ENCODE measurements at regions not wholly inside any gene's neighbourhood (a gene's known extent, or its start where the extent isn't known, plus 50 kb on each side); places are given as distances from the start of the nearest gene placed in this dataset.

DNA sequence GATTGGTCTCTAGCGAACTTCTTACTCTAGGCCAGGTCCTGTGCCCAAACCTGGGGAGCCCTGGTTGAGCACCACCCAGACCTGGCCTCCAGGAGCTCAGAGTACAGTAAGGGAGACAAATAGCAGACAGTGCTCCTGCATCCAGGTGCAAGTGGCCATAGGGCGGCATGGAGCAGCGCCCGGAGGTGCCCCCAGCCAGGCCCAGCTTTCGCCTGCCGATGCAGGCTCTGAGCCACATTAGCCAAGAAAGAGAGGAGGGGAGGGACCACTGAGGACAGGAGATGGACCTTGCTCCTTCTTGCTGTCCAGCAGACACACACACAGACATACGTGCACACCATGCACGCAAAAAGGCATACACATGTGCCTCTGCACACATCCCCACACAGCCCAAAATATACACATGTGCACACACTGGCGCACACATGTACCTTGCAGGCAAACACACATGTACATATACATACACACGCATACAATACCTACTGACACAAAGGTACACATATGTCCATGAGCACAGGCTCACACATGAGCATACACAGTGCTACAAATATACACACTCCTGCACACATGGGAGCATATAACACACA, 68.7 kb upstream of the FGF3 start:
- no peak for TF ChIP-seq CTCF (conservative IDR thresholded peaks at IDR 0.05; ENCODE audit: low read length)
- no peak for DNase-seq (ENCODE audit: low read depth)
- no peak overlapping the region for H3K4me3 ChIP-seq (ENCODE audit: low read length)

DNA sequence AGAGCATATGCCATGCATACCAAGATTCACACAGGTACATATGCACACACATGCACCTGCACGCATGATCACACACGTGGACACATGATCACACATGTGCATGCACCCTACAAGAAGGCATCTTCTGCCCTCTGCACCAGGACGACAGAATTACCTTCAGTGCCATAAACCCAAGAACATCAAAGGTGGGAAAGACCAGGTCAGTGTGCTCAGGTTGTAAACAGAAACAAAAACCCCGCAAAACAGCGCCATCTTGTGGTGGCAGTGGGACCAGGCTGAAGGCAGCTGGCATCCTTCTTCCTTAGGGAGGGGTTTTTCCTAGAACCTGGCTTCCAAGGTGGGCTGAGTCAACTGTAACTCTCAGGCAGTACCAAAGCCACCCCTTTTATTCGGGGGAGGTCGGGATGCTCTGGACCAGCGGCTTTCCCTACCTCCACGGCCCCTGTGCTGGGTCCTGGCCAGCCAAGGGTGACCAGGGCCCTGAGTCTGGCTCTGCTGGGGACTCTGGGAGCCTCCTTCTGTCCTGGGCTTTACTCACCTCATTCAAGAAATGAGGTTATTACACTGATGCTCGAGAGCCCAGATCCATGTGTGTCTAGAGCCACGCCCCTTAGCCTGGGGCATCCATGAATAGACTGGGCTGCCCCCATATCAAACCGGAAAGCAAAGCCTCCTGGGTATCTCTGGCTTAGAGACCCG, 69.4 kb upstream of the FGF3 start:
- peak; percentile 98 for TF ChIP-seq CTCF (conservative IDR thresholded peaks at IDR 0.05; ENCODE audit: low read length)
- DNase-seq (ENCODE audit: low read depth): peak; percentile 35
- no peak overlapping the region for H3K4me3 ChIP-seq (ENCODE audit: low read length)

- H3K4me3 ChIP-seq (ENCODE audit: low read length): no peak overlapping the region
- no peak for DNase-seq (ENCODE audit: low read depth)
- TF ChIP-seq CTCF (conservative IDR thresholded peaks at IDR 0.05; ENCODE audit: low read length): no peak
Measured at GRCh38 chr11:69889400-69890318, 70.4 kb upstream of the FGF3 start.

- DNase-seq (ENCODE audit: low read depth): no peak
- no peak for TF ChIP-seq CTCF (conservative IDR thresholded peaks at IDR 0.05; ENCODE audit: low read length)
- no peak overlapping the region for H3K4me3 ChIP-seq (ENCODE audit: low read length)
Measured at GRCh38 chr11:69890476-69890875, 71.3 kb upstream of the FGF3 start.

GRCh38 chr11:69891421-69892236, 72.4 kb upstream of the FGF3 start:
- no peak overlapping the region for H3K4me3 ChIP-seq (ENCODE audit: low read length)
- no peak for DNase-seq (ENCODE audit: low read depth)
- no peak for TF ChIP-seq CTCF (conservative IDR thresholded peaks at IDR 0.05; ENCODE audit: low read length)

DNA sequence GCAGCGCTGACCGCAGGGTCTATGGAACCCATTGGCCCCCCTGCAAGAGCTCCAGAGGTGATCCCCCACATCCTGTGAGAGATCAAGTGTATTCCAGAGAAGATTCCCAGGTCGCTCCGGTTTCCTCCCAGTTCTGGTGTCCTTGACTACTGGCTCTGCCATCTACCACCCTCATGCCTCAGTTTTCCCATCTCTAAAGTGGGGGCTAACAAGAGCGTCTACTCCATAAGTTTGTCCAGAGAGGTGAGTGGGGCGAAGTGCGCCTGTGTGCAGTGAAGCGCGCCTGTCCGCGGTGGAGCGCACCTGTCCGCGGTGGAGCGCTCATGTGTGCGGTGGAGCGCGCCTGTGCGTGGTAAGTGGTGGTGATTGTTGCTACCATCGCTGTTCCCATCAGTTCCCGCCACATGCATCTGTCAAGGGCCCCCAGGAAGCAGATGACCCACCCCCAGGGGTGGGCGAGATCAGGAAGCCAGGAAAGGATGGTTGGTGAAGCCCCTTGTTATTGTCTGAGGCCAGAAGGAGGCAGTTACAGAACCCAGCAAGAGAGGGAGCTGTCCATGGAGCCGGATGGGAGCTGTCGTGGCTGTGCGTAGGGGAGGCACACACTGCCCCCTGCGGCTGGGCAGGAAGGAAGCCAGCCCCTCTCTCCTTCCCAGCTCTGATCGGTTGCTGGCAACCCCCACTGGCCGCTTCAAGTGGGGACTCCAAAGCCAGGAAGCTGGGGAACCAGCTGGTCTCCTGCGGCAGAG, 73.2 kb upstream of the FGF3 start:
- no peak overlapping the region for H3K4me3 ChIP-seq (ENCODE audit: low read length)
- DNase-seq (ENCODE audit: low read depth): no peak
- peak; percentile 14; the same call in 1 of the 2 replicates for TF ChIP-seq CTCF (conservative IDR thresholded peaks at IDR 0.05; ENCODE audit: low read length)
